Kidney capillary endothelial cell (primary cell): ENCODE measurements at regions not wholly inside any gene's neighbourhood (a gene's known extent, or its start where the extent isn't known, plus 50 kb on each side); places are given as distances from the start of the nearest gene placed in this dataset.

Experiments used
- DNase-seq: peaks from one replicate; pipeline ENCODE4 v3.0.0-alpha.2; 2018; ENCODE audit warnings: low spot score

DNA sequence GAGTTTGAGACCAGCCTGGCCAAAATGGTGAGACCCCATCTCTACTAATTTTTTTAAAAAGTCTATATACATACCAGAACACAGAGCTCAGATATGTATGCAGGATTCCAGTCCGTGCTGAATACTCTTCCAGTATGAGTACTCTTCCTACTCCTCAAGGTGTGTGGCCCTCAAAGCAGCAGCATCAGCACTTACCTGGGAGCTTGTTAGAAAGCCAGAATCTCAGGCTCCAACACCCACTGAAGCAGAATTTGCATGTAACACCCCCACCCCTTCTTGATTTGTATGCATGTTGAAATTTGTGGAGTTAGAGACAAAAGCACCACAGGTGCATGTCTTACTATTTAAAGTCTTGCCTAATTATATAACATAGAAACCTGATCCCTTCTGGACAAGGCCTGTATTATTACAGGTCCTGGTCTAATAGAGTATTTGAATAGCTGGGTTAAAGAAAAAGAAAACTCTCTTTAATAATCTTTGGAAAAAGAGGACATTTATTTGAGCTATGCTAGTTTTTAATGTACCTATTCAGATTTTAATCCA is 50.3 kb upstream of the NFE2L2 start:
- DNase-seq: no peak

DNA sequence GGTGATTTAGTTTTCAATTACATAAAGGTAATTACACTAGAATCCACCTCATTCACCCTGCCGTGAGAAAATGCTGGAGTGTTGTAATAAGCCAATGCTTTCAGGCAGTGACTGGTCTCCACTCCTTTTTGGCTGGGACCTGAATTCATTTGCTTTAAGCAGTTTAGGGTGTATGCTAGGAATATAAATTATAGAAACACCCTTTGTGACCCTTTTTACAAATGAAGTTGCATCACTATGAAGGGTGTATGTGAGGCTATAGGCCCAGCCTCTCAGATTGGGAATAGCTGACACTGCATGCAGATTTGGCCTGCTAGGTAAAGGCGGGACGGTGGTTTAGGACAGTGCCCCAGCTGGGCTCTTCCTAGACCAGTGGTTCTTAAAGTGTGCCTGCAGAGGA is 50.8 kb upstream of the NFE2L2 start:
- DNase-seq: no peak

DNA sequence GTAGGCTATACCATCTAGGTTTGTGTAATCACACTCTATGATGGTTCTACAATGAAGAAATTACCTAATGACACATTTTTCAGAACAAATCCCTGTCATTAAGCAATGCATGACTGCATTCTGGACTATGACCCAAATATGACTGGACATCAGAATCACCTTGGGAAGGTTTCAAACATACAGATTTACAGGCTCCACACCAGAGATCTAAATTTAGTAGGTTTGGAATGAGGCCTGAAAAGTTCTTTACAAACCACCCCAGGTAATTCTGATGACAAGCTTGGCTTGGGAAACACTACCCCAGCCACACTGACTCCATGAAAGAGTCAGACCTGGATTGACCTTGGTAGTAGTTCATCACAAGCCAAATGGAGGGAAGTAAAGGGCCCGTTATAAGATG is 52.2 kb upstream of the NFE2L2 start:
- DNase-seq: no peak

DNA sequence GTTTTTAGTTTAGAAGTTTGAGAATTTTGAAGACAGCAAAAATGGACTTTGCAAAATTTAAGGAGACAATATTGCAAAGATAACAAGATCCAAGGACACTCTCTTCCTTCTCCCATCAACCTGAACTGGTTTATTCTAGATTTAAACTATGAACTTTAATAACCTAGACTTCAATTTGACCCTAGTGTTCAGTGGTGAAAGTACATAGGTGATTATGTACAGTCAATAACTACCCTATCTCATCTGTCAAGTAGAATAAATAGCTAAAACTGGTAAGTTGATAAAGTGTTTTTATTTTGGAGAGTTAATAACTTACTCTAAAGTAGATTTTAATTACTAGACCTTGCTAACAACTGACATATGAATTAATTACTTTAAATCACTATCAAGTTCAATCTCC is 52.9 kb upstream of the NFE2L2 start:
- no peak for DNase-seq

DNA sequence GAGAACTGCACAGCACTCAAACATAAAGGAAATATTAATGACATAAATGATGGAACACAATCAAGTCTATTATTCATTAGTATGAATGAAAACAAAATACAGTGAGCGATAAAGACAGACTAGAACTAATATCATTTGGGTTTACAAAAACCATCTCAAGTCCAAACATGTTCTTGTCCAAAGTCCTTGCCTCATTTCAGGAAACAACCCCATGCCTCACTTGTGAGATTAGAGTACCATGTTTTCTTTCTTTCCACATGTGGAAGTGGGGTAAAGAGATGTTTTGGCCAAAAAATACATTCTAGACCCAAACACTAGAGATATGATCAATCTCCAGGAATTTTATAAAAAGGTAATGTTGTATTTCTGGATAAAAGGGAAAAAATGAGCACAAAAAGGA is 53.3 kb upstream of the NFE2L2 start:
- DNase-seq: no peak

DNA sequence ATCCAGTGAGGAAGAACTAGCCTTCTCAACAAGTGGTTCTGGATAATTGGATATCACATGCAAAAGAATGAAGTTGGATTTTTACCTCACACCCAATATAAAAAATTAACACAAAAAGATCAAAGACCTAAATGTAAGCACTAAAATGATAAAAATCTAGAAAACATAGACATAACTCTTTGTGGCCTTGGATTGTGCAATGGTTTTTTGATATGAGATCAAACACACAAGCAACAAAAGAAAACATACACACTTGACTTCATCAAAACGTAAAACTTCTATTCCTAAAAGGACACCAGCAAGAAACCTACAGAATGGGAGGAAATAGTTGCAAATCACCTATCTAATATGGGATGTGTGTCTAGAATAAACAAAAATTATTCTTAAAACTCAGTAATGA is 54.1 kb upstream of the NFE2L2 start:
- DNase-seq: no peak

DNA sequence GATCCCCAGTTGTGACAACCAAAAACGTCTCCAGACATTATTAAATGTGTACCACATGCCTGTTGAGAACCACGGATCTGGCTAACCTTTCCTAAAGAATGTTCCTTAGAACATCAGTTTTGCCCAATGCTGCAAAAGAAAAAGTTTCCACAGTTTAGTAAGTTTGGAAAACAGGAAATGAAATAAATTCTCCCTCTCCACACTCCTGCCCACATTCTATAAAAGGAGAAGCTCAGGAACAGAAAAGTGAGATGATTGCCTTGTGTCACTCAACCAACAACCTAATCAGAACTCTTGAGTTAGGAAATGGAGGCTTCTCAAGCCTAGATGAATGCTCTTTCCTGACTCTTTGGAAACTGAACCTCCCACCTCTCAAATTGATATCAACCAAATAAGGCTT is 56.1 kb upstream of the NFE2L2 start:
- no peak for DNase-seq

DNA sequence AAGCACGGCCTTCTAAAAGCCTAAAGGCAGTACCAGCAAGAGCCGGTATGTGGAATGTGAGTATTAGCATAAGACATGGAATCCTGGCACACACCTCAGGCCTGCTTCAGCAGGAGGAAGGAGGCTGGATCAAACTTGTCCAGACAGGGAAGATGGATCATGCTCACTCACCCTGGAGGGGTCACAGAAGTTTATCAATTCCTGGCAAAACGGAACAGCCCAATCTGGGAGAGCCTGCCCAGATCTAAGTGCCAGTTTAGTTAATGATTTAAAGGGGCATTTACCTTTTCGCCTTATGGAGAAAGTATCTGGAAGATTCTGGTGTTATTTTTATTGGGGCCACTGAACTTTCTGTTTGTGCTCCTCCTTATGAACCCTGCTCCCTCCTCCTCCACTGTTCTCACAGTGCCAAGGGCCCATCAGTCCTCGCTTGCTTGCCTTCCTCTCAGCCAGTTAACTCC is 58.3 kb upstream of the NFE2L2 start:
- no peak for DNase-seq

DNA sequence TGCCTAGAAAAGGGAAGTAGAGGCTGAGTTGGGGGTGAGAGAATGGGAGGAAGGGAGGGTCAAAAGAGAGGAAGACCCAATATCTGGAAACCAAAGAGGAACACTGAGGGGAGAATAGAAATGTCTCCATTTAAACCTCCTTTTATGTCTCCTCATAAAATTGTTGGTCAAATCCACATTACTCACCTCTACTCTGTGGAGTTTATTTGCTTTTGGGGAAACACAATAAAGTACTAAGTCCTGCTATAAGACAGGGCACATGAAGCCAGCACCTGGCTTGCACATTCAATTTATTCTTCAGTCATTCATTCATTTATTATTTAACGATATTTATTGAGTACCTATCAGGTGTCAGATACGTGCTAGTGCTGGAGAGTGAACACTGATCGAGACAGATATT is 60.3 kb upstream of the NFE2L2 start:
- DNase-seq: no peak

DNA sequence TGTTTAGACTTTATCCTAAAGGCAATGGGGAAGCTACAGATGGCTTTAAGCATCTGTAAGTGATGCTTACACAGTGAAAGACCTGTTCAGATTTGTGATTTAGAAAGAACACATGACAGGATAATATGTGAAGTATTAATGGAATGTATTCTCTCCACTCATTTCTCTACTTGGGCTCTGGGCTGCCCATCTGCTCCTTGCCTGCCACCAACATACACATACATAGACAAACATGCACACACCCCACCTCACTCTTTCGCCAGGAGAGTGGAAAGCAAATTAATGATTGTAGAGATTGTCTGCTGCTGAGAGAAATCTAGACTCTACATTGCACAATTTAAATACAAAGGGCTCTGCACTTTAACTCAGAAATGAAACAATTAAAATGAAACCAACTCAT is 61.0 kb upstream of the NFE2L2 start:
- DNase-seq: no peak

DNA sequence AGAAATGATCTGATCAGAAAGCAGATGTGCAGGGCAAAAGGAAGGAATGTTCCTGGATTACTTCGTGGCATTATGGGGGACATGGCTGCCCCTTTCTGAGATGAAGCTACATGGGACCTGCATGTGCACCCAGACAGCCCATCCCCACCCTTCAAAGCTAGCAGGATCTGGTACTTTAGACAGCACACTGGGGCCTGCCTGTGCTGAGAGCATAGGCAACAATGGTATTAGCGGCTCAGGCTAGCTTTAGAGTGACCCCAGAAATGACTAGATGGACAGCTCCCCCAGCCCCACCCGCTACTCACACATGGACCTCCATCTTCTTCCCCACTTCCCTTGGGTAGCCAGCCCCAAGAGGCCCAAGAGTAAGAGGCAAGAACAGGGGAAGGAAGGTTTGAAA is 61.5 kb upstream of the NFE2L2 start:
- DNase-seq: no peak

DNA sequence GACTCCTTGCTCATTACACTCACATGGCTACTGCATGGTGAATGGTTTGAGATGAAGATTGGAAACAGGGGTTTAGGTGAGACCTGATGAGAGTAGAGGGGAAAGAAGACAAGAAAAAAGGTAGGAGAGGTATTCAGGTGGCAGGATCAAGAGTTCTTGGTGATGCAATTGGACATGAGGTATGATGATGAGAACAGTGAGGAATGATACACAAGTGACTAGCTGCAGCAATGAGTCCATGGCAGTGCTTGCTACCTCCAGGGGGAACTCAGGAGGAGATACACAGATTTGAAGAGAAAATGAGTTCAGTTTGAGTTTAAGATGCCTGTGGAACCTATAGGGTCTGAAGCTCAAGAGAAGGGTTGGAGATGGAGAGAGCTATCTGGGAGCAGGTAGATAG is 62.1 kb upstream of the NFE2L2 start:
- no peak for DNase-seq

DNA sequence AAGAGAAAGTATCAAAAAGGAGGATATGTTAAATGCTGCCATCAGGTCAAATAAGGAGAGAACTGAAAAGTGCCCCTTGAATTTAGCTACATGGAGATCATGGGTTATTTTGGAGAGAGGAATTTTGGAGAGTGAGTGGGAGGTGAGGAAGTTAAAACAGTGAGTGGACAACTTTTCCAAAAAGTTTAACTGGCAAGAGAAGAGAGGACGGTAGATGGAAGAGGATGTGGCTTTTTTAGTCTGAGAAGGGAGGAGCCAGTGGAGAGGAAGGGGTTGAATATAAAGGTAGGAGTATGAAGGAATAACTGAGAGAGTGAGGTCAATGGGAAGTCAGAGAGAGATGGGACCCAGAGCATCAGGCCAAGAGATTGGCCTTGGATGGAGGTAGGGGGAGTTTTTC is 62.5 kb upstream of the NFE2L2 start:
- no peak for DNase-seq

DNA sequence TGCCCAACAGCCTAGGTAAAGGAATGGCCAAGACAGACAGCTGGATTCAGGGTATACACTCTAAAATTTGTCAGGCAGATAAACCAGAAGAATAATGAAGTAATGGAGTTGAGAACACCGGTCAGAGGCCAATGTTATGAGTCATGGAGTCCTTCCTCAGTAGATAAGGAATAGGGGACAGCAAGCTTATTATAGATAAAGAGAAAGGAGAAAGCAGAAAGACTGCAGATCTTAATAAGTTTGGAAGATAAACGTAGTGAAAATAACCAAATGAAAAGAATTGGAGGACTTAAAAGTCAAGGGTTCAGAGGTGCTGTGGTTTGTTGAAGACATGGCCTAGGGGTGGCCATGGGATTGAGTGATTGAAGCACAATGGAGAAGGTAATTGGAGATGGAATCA is 63.5 kb upstream of the NFE2L2 start:
- no peak for DNase-seq

DNA sequence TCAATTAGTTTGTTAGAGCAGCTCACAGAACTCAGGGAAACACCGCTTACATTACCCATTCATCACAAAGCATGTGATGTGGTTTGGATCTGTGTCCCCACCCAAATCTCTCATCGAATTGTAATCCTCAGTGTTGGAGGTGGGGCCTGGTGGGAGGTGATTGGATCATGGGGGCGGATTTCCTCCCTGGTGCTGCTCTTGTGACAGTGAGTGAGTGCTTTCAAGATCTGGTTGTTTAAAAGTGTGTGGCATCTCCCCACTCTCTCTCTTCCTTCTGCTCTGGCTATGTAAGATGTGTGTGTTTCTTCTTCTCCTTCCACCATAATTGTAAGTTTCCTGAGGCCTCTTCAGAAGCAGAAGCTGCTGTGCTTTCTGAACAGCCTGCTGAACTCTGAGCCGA is 63.5 kb upstream of the AGPS start:
- no peak for DNase-seq

DNA sequence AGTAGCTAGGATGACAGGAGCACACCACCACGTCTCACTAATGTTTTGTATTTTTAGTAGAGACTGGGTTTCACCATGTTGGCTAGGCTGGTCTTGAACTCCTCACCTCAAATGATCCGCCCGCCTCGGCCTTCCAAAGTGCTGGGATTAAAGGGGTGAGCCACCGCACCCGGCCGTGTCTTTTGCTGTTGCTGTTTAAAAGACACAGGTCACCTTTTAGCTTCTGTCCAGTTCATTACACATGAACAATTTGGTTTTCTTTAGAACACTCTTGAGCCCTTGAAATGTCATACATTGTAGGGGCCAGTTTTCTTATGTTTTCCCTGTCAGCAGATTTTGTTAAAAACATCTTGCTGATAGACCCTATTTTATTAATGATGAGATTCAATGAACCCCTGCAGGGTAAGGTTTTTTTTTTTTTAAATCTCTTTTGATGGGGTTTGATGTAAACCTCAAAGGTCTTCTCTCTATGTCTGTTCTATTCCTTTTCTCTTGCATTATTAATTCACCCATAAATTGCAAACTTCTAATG is 61.0 kb upstream of the AGPS start:
- no peak for DNase-seq

DNA sequence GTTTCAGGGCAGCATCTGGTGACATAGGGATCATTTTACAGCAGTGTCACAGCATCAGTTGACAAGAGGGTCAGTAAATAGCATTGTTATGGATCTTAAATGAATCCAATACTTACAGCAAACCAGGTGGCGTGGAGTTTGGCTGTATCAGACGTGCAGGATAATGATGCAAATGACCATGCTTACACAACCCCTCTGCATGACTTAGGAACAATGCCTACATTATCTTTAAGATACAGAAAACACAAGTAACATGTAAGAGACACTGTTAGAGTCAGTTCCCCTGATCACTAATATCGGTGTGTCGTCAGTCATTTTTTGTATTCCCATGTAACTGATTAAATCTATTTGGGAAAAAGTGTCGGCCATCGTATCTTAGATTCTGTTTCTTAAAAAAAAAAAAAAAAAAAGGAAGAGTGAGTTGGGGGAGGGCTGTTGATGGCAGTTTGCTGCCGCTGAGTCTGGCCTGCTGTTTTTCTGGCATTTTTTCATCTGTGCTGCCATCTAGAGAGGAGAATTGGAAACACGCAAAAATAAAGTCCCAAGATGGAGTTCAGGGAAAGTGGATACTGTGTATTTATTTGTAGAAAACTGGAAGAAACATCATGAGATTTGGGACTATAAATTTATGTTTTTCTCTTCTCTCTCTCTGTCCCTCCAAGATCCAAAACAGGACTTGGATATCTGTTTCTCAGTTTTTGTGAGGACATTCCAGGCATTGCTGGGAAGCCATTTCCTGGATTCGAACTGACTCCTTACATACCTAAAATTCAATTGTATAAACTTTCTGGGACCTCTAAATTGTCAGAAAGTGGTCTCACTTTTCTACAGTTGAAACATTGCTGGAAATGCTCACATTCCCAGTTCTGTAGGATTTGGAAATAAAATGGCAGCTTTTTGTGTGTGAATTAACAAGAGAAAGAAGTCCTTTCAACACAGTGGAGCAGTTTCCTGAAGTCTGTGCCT is 60.3 kb upstream of the AGPS start:
- DNase-seq: peak; percentile 71

DNA sequence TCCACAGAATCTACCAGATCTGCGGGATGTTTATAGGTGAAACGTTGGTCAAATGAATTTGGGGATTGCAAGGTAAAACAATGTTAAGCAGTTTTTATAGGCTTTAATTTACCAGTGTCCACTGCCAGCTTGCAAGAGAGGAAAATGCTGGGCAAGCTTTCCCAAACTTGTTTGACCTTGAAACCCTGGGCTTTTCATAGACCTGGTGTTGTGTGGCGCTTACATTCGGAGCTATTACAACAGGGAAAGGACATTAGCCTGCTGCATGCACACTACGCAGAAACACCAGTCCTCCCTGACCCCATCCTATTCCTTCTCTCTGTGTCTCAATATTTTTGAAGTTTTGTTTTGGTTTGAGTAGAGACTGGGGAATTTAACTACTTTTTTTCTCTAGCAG is 59.6 kb upstream of the AGPS start:
- DNase-seq: no peak

DNA sequence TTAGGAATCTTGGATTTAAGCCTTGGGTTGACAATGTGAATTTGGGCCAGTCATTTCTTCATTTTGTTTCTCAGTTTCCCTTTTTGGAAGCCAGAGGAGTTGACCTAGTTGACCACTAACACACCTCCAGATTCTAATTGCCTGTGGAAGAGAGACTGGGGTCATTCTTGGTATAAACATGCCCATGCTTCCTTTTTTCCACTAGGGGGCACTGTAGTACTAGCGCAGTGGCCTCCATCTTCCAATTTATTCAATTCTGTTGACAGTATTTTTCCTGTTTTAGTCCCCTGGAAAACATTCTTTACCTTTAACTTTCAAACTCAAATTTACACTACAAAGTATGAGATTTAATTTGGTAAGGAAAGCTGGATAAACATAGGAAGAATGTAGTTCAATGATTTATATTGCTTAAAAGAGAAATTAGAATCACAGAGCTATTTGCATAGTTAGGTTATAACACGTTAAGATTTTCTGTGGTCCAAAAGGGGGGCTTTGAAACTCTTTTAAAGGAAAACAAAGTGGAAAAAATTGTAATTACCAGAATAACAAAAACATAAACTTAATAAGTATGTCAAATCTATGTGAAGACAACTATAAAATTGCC is 57.5 kb upstream of the AGPS start:
- DNase-seq: peak; percentile 63

DNA sequence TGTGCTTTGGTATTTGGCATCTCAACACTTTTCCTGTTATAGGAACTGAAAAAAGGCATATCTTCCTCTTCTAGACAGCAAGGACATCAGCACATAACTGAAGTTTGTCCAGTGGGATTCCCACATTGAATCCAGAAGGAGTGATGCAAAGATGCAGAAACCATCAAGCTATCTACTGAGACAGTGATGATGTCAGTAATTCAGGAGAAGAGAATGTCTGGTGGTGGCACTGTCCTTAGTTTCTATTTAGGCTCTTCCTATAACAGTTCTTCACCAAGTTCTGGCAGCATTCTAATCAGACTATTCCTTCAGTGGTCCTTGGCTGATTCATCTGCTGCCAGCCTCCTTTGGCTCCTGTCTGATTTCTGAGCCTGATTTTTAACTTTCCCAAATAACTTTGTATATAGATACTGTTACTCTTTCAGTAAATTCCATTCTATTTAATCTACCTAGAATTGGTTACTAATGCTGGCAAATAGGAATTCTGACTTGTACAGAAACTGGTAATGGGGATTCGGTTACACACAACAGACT is 56.6 kb upstream of the AGPS start:
- DNase-seq: no peak

DNA sequence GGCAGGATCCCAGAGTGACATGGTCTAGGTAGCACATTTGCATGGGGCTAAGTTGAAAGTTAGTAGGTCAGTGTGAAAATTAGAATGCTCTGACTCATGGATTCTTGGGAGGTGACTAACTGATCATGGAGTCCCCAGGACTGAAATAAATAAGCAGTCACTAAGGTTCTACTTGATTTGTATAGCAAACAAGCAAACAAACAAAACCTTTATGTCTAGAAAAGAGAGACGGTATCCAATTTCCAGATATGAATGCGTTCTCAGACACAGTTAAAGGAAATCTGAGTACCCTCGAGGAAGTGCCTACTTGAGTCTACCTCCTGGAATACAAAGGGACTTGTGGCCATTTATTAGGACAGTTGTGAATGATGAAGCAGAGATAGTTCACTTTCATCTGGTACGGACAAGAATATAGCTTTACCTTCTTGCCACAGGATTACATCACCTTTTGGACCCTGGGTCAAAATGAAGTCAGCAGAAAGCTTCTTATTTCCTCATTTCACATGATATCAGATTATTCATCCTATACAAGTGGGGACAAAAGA is 54.3 kb upstream of the AGPS start:
- peak; percentile 94 for DNase-seq

DNA sequence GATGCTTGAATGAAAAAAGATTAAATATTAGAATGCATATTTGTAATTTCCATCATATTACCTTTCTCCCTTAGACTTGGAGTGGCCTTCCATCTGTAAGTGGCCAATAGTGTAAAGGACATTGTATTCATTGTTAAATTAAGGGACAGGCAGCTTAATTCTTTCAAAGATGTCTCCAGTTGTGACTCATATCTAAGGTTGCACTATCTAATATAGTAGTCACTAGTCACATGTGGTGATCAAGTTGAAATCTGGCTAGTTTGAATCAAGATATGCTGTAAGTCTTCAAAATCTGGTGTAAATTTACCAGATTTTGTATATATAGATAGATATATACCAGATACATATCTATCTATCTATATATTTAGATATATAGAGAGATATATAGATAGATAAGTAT is 52.4 kb upstream of the AGPS start:
- peak; percentile 25 for DNase-seq

DNA sequence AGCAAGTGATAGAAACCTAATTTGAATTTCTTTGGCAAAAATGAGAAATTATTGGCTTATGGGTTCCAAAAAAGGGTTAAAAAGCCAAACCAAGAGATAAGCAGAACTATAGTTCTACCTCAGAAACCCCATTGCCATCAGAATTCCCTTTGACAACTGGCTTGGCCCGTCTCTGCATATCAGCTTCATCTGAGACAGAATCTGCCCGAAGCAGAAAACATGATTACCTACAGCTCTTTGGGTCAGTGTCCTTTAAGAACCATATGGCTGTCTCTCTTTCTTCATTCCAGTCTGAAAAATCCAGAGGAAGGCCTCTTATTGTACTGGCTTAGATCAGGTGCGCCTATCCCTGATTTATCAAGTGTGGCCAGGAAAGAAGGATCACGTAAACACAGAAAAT is 49.8 kb upstream of the AGPS start:
- DNase-seq: no peak
